GM21390 (cell line): ENCODE measurements at regions not wholly inside any gene's neighbourhood (a gene's known extent, or its start where the extent isn't known, plus 50 kb on each side); places are given as distances from the start of the nearest gene placed in this dataset.

Experiments used
- ATAC-seq: cut with Tn5 transposase; IDR thresholded peaks from one replicate; pipeline ENCODE4 v1.9.1; 2021; ENCODE audit not compliant: unreplicated experiment

- ATAC-seq: no peak
Observed at GRCh38 chr2:3138621-3139020, 239.0 kb downstream of the EIPR1 start.

- ATAC-seq: no peak
Observed at GRCh38 chr2:3137651-3138300, 239.8 kb downstream of the EIPR1 start.

- no peak for ATAC-seq
Observed at GRCh38 chr2:3135676-3136075, 241.9 kb downstream of the EIPR1 start.

GRCh38 chr2:3134026-3134571, 243.5 kb downstream of the EIPR1 start:
- ATAC-seq: no peak

GRCh38 chr2:3132966-3133365, 244.7 kb downstream of the EIPR1 start:
- ATAC-seq: no peak

- ATAC-seq: no peak
Observed at GRCh38 chr2:3132466-3132865, 245.2 kb downstream of the EIPR1 start.

- ATAC-seq: no peak
Observed at GRCh38 chr2:3131636-3132326, 245.8 kb downstream of the EIPR1 start.

- no peak for ATAC-seq
Observed at GRCh38 chr2:3130889-3131635, 246.6 kb downstream of the EIPR1 start.

- ATAC-seq: no peak
Observed at GRCh38 chr2:3130444-3130843, 247.2 kb downstream of the EIPR1 start.

GRCh38 chr2:3129867-3130266, 247.8 kb downstream of the EIPR1 start:
- no peak for ATAC-seq

GRCh38 chr2:3128786-3129185, 248.8 kb downstream of the EIPR1 start:
- no peak for ATAC-seq

GRCh38 chr2:3127710-3128109, 249.9 kb downstream of the EIPR1 start:
- no peak for ATAC-seq

- no peak for ATAC-seq
Observed at GRCh38 chr2:3126911-3127621, 250.6 kb downstream of the EIPR1 start.

- no peak for ATAC-seq
Observed at GRCh38 chr2:3126171-3126910, 251.3 kb downstream of the EIPR1 start.

- ATAC-seq: no peak
Observed at GRCh38 chr2:3125761-3126130, 251.9 kb downstream of the EIPR1 start.

GRCh38 chr2:3125001-3125760, 252.4 kb downstream of the EIPR1 start:
- no peak for ATAC-seq

- no peak for ATAC-seq
Observed at GRCh38 chr2:3122525-3122924, 255.1 kb downstream of the EIPR1 start.

GRCh38 chr2:3121601-3122000, 256.0 kb downstream of the EIPR1 start:
- no peak for ATAC-seq

GRCh38 chr2:3117650-3118216, 259.9 kb downstream of the EIPR1 start:
- no peak for ATAC-seq
